ENCODE measurements at regions not wholly inside any gene's neighbourhood (a gene's known extent, or its start where the extent isn't known, plus 50 kb on each side); places are given as distances from the start of the nearest gene placed in this dataset.

DNA sequence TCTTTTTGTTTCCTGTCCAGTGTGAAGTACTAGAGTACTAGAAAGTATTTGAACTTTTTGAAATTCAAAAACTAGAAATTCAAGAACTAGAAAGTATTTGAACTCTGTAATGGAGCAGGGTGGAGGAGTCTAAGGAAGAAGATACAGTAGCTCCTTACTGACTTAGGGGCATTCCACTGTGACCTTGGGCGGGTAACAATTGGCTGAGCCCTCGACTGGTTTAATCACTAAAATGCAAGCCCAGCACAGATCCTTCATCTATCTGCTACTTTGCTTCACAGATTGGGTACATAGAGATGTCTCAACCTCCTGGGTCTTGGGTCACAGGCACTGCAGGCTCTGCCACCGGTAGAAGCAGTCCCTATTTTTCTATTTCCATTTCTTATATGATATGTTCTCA, 462.1 kb upstream of the AGTR1 start:
- 65 to 66% methylated on average over 3 of the region's 3 CpGs for WGBS, 2 donors
- intact Hi-C loops (cut with DNase I; ENCODE audit: low total_unique reads): no loop called here
- no peaks in the 10 kb centered on the region for H3K36me3 ChIP-seq (ENCODE audit: low read depth, missing control alignments)
- no peaks in the 10 kb centered on the region for H3K4me1 ChIP-seq
- H3K4me3 ChIP-seq: no peak overlapping the region
- no peaks in the 10 kb centered on the region for H3K9me3 ChIP-seq
- DNase-seq: peak; percentile 64
- TF ChIP-seq POLR2A (IDR thresholded peaks at IDR 0.05): no peak
- TF ChIP-seq, protein P1, sequence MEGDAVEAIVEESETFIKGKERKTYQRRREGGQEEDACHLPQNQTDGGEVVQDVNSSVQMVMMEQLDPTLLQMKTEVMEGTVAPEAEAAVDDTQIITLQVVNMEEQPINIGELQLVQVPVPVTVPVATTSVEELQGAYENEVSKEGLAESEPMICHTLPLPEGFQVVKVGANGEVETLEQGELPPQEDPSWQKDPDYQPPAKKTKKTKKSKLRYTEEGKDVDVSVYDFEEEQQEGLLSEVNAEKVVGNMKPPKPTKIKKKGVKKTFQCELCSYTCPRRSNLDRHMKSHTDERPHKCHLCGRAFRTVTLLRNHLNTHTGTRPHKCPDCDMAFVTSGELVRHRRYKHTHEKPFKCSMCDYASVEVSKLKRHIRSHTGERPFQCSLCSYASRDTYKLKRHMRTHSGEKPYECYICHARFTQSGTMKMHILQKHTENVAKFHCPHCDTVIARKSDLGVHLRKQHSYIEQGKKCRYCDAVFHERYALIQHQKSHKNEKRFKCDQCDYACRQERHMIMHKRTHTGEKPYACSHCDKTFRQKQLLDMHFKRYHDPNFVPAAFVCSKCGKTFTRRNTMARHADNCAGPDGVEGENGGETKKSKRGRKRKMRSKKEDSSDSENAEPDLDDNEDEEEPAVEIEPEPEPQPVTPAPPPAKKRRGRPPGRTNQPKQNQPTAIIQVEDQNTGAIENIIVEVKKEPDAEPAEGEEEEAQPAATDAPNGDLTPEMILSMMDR (IDR thresholded peaks at IDR 0.05): no peak
- no peak overlapping the region for H3K27ac ChIP-seq
- H3K27me3 ChIP-seq: no peaks in the 10 kb centered on the region

DNA sequence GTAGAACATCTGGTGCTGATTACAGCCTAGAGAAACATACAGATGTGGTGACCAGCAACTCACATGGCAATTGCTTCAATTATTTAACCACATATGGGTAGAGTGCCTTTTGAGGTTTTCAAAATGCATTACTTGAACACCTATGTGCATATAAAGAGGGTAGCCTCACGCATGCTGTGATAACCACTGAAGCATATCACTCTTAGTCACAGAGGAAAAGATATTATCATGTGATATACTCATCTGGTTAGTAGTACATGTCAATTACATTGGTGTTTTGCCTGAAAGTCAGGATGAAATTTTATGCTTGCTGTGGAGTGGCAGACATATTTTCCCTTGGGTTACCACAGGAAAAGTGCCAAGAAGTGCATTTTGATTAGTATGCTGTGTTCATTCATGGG, 459.3 kb upstream of the AGTR1 start:
- Histone ChIP-seq H3K27me3 (no peaks in the 10 kb centered on the region), H3K4me3 (no peak overlapping the region), H3K27ac (no peak overlapping the region), H3K36me3 (ENCODE audit: low read depth, missing control alignments) (no peaks in the 10 kb centered on the region), H3K9me3 (no peaks in the 10 kb centered on the region), H3K4me1 (no peaks in the 10 kb centered on the region)
- WGBS, 2 donors: 75 to 93% methylated on average over 1 of the region's 1 CpG
- intact Hi-C loops (cut with DNase I; ENCODE audit: low total_unique reads): no loop called here
- TF ChIP-seq POLR2A (IDR thresholded peaks at IDR 0.05): no peak
- TF ChIP-seq, protein P1 (IDR thresholded peaks at IDR 0.05): no peak
- DNase-seq: no peak

DNA sequence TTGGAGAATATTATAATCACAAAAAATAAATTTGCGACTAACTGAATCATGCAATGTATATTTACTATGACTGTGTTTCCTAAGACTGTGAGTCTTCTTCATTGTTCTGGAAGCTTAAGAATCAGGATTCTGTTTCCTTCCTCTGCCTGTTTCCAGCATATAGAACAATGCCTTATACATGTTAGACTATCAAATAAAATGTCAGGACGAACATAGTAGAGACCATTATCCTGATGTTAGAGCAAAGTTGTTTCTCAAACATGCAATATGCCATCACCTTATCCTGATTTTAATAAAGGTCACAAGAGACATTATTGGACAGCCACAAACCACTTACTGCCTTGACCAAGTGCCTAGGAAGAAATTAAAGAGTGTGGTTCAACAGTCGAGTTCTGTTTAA, 457.4 kb upstream of the AGTR1 start:
- no peak overlapping the region for H3K27ac ChIP-seq
- no peak overlapping the region for H3K4me3 ChIP-seq
- TF ChIP-seq, protein P1 (IDR thresholded peaks at IDR 0.05): no peak
- no peak for TF ChIP-seq POLR2A (IDR thresholded peaks at IDR 0.05)
- H3K27me3 ChIP-seq: no peaks in the 10 kb centered on the region
- no peaks in the 10 kb centered on the region for H3K4me1 ChIP-seq
- intact Hi-C loops (cut with DNase I; ENCODE audit: low total_unique reads): no loop called here
- no peak for DNase-seq
- H3K36me3 ChIP-seq (ENCODE audit: low read depth, missing control alignments): no peaks in the 10 kb centered on the region
- no peaks in the 10 kb centered on the region for H3K9me3 ChIP-seq
- WGBS, 2 donors: 86% methylated on average over 3 of the region's 3 CpGs

DNA sequence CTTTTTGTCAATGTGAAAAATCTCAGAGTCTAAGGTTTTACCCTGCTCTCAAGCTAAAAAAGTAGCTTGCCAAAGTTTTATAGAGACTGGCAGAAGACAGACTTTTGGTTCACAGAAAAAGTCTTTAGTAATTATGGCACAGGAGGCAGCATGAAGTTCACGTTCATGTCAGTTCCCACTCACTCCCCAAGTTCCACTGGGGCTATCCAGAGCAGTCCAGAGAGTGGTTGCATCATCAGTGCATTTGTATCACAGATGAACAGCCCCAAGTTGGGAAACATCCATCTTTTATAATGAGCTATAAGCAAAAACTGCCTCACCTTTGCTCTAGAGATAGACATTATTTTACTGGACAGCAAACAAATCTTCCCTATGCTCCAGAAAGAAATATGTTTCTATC, 454.1 kb upstream of the AGTR1 start:
- intact Hi-C loops (cut with DNase I; ENCODE audit: low total_unique reads): no loop called here
- no peaks in the 10 kb centered on the region for H3K36me3 ChIP-seq (ENCODE audit: low read depth, missing control alignments)
- H3K27me3 ChIP-seq: no peaks in the 10 kb centered on the region
- TF ChIP-seq, protein P1 (IDR thresholded peaks at IDR 0.05): no peak
- TF ChIP-seq POLR2A (IDR thresholded peaks at IDR 0.05): no peak
- no peaks in the 10 kb centered on the region for H3K9me3 ChIP-seq
- H3K4me3 ChIP-seq: no peak overlapping the region
- no peaks in the 10 kb centered on the region for H3K4me1 ChIP-seq
- H3K27ac ChIP-seq: no peak overlapping the region
- DNase-seq: no peak
- 57 to 92% methylated on average over 1 of the region's 1 CpG for WGBS, 2 donors

DNA sequence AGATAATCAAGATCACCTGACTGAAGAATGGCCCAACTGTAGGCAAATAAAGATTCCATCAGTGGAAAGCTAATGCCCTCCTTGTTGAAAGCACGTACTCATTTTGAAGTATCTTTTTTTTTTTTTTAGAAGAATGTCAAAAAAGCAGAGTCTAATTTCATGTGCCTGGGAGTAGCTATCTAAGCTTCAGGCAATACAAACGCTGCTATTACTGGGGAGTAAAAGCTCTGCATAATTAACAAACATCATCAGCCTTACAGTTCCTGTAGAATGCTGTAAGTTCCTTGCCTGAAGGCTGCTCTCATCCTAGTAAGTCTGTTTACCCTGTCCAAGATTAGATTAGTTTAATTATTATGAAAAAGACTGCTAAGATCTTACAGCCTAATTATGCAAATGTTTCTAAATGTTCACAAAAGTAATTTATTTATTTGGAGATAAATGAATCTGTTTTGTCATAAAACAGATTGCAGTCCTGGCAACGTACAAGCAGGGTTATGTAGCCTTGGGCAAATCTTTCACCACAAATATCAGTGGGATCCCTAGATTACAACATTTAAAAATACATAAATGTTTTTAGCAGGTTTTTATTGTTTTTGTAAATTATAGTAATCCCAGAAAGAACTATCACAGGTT, 451.3 kb upstream of the AGTR1 start:
- Histone ChIP-seq H3K9me3 (no peaks in the 10 kb centered on the region), H3K36me3 (ENCODE audit: low read depth, missing control alignments) (no peaks in the 10 kb centered on the region), H3K27me3 (no peaks in the 10 kb centered on the region), H3K4me1 (no peaks in the 10 kb centered on the region), H3K27ac (no peak overlapping the region), H3K4me3 (no peak overlapping the region)
- intact Hi-C loops (cut with DNase I; ENCODE audit: low total_unique reads): no loop called here
- TF ChIP-seq, protein P1 (IDR thresholded peaks at IDR 0.05): no peak
- TF ChIP-seq POLR2A (IDR thresholded peaks at IDR 0.05): no peak
- DNase-seq: no peak
- WGBS, 2 donors: 32 to 37% methylated on average over 3 of the region's 3 CpGs
